ENCODE measurements at regions not wholly inside any gene's neighbourhood (a gene's known extent, or its start where the extent isn't known, plus 50 kb on each side); places are given as distances from the start of the nearest gene placed in this dataset.

DNA sequence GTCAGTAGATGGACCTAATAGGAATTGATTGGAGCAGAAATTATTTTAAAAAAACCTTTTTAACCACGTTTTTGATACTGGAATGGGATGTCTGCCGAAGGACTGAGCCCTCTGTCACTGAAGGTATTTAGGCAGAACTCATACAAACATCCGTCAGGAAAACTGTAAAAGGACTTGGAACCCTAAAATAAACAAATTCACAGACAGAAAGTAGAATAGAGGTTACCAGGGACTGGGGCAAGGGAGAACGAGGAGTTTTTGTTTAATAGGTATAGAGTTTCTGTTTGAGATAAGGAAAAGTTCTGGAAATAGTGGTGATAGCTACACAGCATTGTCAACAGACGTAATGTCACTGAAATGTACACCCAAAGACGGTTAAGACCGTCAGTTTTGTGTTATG is 105.5 kb downstream of the BCOR start:
- no peak for TF ChIP-seq EZH2phosphoT487 (conservative IDR thresholded peaks at IDR 0.05; ENCODE audit: low read length)
- TF ChIP-seq, protein P1, sequence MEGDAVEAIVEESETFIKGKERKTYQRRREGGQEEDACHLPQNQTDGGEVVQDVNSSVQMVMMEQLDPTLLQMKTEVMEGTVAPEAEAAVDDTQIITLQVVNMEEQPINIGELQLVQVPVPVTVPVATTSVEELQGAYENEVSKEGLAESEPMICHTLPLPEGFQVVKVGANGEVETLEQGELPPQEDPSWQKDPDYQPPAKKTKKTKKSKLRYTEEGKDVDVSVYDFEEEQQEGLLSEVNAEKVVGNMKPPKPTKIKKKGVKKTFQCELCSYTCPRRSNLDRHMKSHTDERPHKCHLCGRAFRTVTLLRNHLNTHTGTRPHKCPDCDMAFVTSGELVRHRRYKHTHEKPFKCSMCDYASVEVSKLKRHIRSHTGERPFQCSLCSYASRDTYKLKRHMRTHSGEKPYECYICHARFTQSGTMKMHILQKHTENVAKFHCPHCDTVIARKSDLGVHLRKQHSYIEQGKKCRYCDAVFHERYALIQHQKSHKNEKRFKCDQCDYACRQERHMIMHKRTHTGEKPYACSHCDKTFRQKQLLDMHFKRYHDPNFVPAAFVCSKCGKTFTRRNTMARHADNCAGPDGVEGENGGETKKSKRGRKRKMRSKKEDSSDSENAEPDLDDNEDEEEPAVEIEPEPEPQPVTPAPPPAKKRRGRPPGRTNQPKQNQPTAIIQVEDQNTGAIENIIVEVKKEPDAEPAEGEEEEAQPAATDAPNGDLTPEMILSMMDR (IDR thresholded peaks at IDR 0.05; ENCODE audit: insufficient read depth, low read length, poor library complexity, severe bottlenecking): no peak
- no peaks in the 10 kb centered on the region for H3K79me2 ChIP-seq (ENCODE audit: insufficient read depth, low read length)
- H2AFZ ChIP-seq (ENCODE audit: low read depth, low read length, severe bottlenecking): no peak overlapping the region
- no peaks in the 10 kb centered on the region for H3K27me3 ChIP-seq (ENCODE audit: low read length)
- no peak overlapping the region for H3K27ac ChIP-seq (ENCODE audit: low read depth, low read length)
- H4K20me1 ChIP-seq (ENCODE audit: low read depth, low read length): no peaks in the 10 kb centered on the region
- no peak overlapping the region for H3K4me3 ChIP-seq (ENCODE audit: insufficient read depth, low read length, poor library complexity, severe bottlenecking)
- no peaks in the 10 kb centered on the region for H3F3A ChIP-seq (ENCODE audit: insufficient read depth)
- no peak overlapping the region for H3K4me2 ChIP-seq (ENCODE audit: low read depth, low read length, poor library complexity, severe bottlenecking)
- H3K9ac ChIP-seq (ENCODE audit: low read length): no peak overlapping the region
- no peaks in the 10 kb centered on the region for H3K36me3 ChIP-seq (ENCODE audit: low read length)
- no peaks in the 10 kb centered on the region for H3K9me3 ChIP-seq (ENCODE audit: insufficient read depth, low read length)
- H3K9me2 ChIP-seq (replicated peaks; ENCODE audit: insufficient read depth, low read length): no peaks in the 10 kb centered on the region

DNA sequence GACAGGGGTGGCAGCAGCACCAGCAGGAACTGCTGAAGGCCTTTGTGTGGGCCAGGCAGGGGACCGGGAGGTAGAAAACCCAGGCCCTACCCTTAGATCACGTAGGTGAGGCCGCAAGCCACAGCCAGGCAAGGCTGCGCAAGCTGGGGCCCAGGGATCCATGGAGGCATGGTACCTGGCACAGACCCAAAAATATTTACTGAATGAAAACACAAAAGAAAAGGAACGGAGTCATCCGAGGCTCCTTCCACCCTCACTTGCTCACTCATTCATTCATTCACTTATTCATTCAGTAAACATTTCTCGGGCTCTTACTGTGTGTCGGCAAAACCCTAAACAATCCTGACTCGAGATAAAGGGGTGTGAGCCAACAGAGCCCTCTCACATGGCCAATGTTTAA is 102.3 kb downstream of the BCOR start:
- Histone ChIP-seq H2AFZ (ENCODE audit: low read depth, low read length, severe bottlenecking) (no peak overlapping the region), H3K9me2 (replicated peaks; ENCODE audit: insufficient read depth, low read length) (no peaks in the 10 kb centered on the region), H3K4me3 (ENCODE audit: insufficient read depth, low read length, poor library complexity, severe bottlenecking) (no peak overlapping the region), H3K4me2 (ENCODE audit: low read depth, low read length, poor library complexity, severe bottlenecking) (no peak overlapping the region), H4K20me1 (ENCODE audit: low read depth, low read length) (no peaks in the 10 kb centered on the region), H3K9ac (ENCODE audit: low read length) (no peak overlapping the region), H3K27me3 (ENCODE audit: low read length) (no peaks in the 10 kb centered on the region), H3K27ac (ENCODE audit: low read depth, low read length) (no peak overlapping the region), H3F3A (ENCODE audit: insufficient read depth) (no peaks in the 10 kb centered on the region), H3K79me2 (ENCODE audit: insufficient read depth, low read length) (no peaks in the 10 kb centered on the region), H3K36me3 (ENCODE audit: low read length) (no peaks in the 10 kb centered on the region), H3K9me3 (ENCODE audit: insufficient read depth, low read length) (no peaks in the 10 kb centered on the region)
- no peak for TF ChIP-seq EZH2phosphoT487 (conservative IDR thresholded peaks at IDR 0.05; ENCODE audit: low read length)
- TF ChIP-seq, protein P1 (IDR thresholded peaks at IDR 0.05; ENCODE audit: insufficient read depth, low read length, poor library complexity, severe bottlenecking): no peak

DNA sequence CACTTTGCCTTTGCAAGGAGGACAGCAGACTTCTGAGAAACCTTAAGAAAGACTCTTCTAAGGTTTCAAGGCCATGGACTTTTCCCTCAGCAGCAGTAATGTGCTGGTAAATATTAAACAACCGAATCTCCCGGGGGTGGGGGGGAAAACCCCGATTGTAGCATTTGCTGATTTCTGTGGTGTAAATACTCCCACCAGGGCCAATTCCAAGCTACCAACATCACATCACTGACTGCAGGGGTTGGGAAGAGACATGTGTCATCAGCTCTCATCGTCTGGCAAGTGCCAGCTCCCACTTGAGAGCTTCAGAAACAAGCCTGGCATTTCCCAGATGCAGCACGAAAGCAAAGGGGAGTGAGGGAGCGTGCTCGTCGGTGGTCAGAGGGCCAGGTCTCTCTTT is 101.2 kb downstream of the BCOR start:
- H3K4me2 ChIP-seq (ENCODE audit: low read depth, low read length, poor library complexity, severe bottlenecking): no peak overlapping the region
- H4K20me1 ChIP-seq (ENCODE audit: low read depth, low read length): no peaks in the 10 kb centered on the region
- no peaks in the 10 kb centered on the region for H3K9me2 ChIP-seq (replicated peaks; ENCODE audit: insufficient read depth, low read length)
- no peaks in the 10 kb centered on the region for H3K36me3 ChIP-seq (ENCODE audit: low read length)
- H3K79me2 ChIP-seq (ENCODE audit: insufficient read depth, low read length): no peaks in the 10 kb centered on the region
- H3F3A ChIP-seq (ENCODE audit: insufficient read depth): no peaks in the 10 kb centered on the region
- H3K27ac ChIP-seq (ENCODE audit: low read depth, low read length): no peak overlapping the region
- TF ChIP-seq, protein P1 (IDR thresholded peaks at IDR 0.05; ENCODE audit: insufficient read depth, low read length, poor library complexity, severe bottlenecking): no peak
- no peak for TF ChIP-seq EZH2phosphoT487 (conservative IDR thresholded peaks at IDR 0.05; ENCODE audit: low read length)
- no peaks in the 10 kb centered on the region for H3K9me3 ChIP-seq (ENCODE audit: insufficient read depth, low read length)
- H3K4me3 ChIP-seq (ENCODE audit: insufficient read depth, low read length, poor library complexity, severe bottlenecking): no peak overlapping the region
- H3K9ac ChIP-seq (ENCODE audit: low read length): no peak overlapping the region
- no peaks in the 10 kb centered on the region for H3K27me3 ChIP-seq (ENCODE audit: low read length)
- H2AFZ ChIP-seq (ENCODE audit: low read depth, low read length, severe bottlenecking): no peak overlapping the region
